Activated naive CD4-positive, alpha-beta T cell treated with anti-CD3 and anti-CD28 coated beads, Interleukin-2, amount 10 ng/mL, durations not matched to agents 7 days and 5 days (primary cell): ENCODE measurements at regions not wholly inside any gene's neighbourhood (a gene's known extent, or its start where the extent isn't known, plus 50 kb on each side); places are given as distances from the start of the nearest gene placed in this dataset.

Experiments used
- CTCF ChIA-PET: fragments of 350-600 bp; sonication (Branson Sonifier 250); formaldehyde crosslinking; loops from one replicate; lab custom pipeline; 2021; ENCODE audit warnings: antibody characterized with exemption; lab: Charles Lee
- DNase-seq: peaks from one replicate; pipeline ENCODE4 v3.0.0-alpha.2; 2020
- H3K27ac Mint-ChIP-seq: one replicate; pipeline ENCODE4 v1.8.0; 2021; ENCODE audit warnings: mild to moderate bottlenecking, moderate library complexity, mixed read lengths
- H3K27me3 Mint-ChIP-seq: one replicate; pipeline ENCODE4 v1.8.0; 2021; ENCODE audit warnings: mild to moderate bottlenecking, mixed read lengths
- H3K36me3 Mint-ChIP-seq: one replicate; pipeline ENCODE4 v1.8.0; 2021; ENCODE audit warnings: mixed read lengths
- H3K4me1 Mint-ChIP-seq: one replicate; pipeline ENCODE4 v1.8.0; 2021; ENCODE audit warnings: mixed read lengths
- H3K4me3 Mint-ChIP-seq: one replicate; pipeline ENCODE4 v1.8.0; 2021; ENCODE audit warnings: mild to moderate bottlenecking, moderate library complexity, mixed read lengths
- H3K9me3 Mint-ChIP-seq: one replicate; pipeline ENCODE4 v1.8.0; 2021; ENCODE audit warnings: mixed read lengths

DNA sequence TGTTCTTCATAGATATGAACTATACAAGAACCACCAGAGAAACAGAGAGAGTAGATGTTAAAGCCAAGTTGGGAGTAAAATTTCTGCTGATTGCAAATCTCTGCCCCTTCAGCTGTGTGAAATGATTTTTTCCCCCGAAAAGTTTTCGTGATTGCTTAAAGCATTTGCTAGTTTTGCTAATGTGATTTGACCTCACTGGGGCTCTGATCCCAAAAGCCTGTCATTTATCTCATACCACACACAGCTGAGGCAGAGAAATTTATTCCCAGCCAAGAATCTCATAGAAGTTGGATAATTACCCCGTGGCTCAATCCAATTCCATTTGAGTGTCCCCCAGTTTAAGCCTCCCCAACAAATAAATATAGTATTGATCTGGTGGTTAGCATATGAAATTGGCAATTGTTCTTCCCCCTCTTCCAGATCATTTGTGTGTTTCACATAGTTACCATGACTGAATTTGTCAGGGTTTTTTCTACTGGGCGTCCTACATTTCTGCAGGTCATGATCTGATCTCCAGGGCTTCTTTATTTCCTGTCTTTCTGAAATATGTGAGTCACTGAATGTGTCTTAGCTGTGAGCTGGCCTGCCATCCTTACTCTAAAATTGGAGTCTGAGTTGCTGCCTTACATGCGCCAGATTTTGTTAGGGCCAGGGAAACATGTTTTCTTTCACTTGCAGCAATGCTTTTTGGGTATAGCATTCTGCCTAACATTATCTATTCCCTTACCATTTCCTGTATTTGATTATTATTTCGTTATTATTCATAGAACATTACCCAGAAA, 167.5 kb upstream of the FRMPD4 start:
- Mint-ChIP-seq H3K27me3 (peaks cover 7% of the 10 kb centered on the region), H3K4me3 (no peak overlapping the region), H3K9me3 (no peaks in the 10 kb centered on the region), H3K27ac (no peak overlapping the region), H3K4me1 (no peaks in the 10 kb centered on the region), H3K36me3 (no peaks in the 10 kb centered on the region)
- CTCF ChIA-PET, result no interaction called here
- no peak for DNase-seq

GRCh38 chrX:11976663-11977062, 161.6 kb upstream of the FRMPD4 start:
- H3K36me3 Mint-ChIP-seq, result no peaks in the 10 kb centered on the region
- no peaks in the 10 kb centered on the region for H3K4me1 Mint-ChIP-seq
- peaks cover 7% of the 10 kb centered on the region for H3K27me3 Mint-ChIP-seq
- CTCF ChIA-PET, result no interaction called here
- no peak for DNase-seq
- no peaks in the 10 kb centered on the region for H3K9me3 Mint-ChIP-seq
- no peak overlapping the region for H3K27ac Mint-ChIP-seq
- H3K4me3 Mint-ChIP-seq, result no peak overlapping the region

DNA sequence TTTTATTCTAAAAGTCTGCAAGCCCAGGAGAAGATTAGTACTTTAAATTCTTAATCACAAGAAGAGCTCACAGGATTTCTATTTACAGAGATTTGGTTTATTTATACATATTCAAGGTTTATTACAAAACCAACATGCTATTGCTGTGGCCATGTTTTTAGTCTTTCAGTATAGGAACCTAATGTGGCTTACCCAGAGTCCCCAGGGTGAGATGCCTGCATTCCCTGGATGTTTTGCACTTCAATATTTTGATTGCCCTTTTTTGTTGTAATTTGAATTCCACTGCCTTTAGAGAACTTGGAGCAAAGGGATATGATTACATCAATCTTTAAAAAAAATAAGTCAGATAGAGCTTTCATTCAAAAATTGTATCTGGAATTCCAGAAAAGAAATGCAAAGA, 146.0 kb upstream of the FRMPD4 start:
- H3K9me3 Mint-ChIP-seq, result no peaks in the 10 kb centered on the region
- CTCF ChIA-PET, result no interaction called here
- no peak overlapping the region for H3K4me3 Mint-ChIP-seq
- H3K27ac Mint-ChIP-seq, result no peak overlapping the region
- no peak for DNase-seq
- H3K36me3 Mint-ChIP-seq, result no peaks in the 10 kb centered on the region
- no peaks in the 10 kb centered on the region for H3K4me1 Mint-ChIP-seq
- H3K27me3 Mint-ChIP-seq, result no peaks in the 10 kb centered on the region

- CTCF ChIA-PET, result no interaction called here
- Mint-ChIP-seq H3K36me3 (no peaks in the 10 kb centered on the region), H3K9me3 (no peaks in the 10 kb centered on the region), H3K27ac (no peak overlapping the region), H3K4me3 (no peak overlapping the region), H3K27me3 (no peaks in the 10 kb centered on the region), H3K4me1 (no peaks in the 10 kb centered on the region)
- DNase-seq, result no peak
These were observed 143.1 kb upstream of the FRMPD4 start for GRCh38 chrX:11995146-11995545.

- Mint-ChIP-seq H3K9me3 (no peaks in the 10 kb centered on the region), H3K36me3 (no peaks in the 10 kb centered on the region), H3K27ac (no peak overlapping the region), H3K4me3 (no peak overlapping the region), H3K27me3 (no peaks in the 10 kb centered on the region), H3K4me1 (no peaks in the 10 kb centered on the region)
- CTCF ChIA-PET, result no interaction called here
- no peak for DNase-seq
These were observed 141.5 kb upstream of the FRMPD4 start for GRCh38 chrX:11996810-11997209.

- Mint-ChIP-seq H3K4me1 (no peaks in the 10 kb centered on the region), H3K4me3 (no peak overlapping the region), H3K27ac (no peak overlapping the region), H3K36me3 (no peaks in the 10 kb centered on the region), H3K9me3 (no peaks in the 10 kb centered on the region), H3K27me3 (no peaks in the 10 kb centered on the region)
- DNase-seq, result no peak
- CTCF ChIA-PET, result no interaction called here
These were observed 139.3 kb upstream of the FRMPD4 start for GRCh38 chrX:11998944-11999343.

GRCh38 chrX:12002876-12003275, 135.4 kb upstream of the FRMPD4 start:
- Mint-ChIP-seq H3K9me3 (no peaks in the 10 kb centered on the region), H3K4me3 (no peak overlapping the region), H3K4me1 (no peaks in the 10 kb centered on the region), H3K36me3 (no peaks in the 10 kb centered on the region), H3K27ac (no peak overlapping the region), H3K27me3 (no peaks in the 10 kb centered on the region)
- DNase-seq, result no peak
- CTCF ChIA-PET, result no interaction called here

DNA sequence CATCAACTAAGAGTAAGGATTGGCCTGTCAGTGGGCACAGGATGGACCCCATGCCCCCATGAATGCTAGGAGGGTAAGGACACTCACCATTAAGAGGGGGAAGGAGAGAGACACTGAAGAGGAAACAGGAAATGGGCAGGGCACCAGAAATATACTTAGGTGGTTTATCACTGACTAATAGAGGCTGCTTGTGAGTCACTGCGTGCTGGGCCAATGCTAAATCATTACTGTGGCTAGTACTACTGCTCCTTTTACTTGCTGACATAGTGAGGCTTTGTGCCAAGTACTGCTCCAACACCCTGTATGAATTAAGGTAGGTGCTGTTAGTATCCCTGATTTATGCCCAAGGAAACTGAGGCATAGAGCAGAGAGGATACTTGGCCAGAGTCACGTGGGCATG, 130.4 kb upstream of the FRMPD4 start:
- H3K27me3 Mint-ChIP-seq, result no peaks in the 10 kb centered on the region
- no peaks in the 10 kb centered on the region for H3K36me3 Mint-ChIP-seq
- no peak overlapping the region for H3K4me3 Mint-ChIP-seq
- no peaks in the 10 kb centered on the region for H3K4me1 Mint-ChIP-seq
- CTCF ChIA-PET, result no interaction called here
- no peaks in the 10 kb centered on the region for H3K9me3 Mint-ChIP-seq
- no peak for DNase-seq
- H3K27ac Mint-ChIP-seq, result no peak overlapping the region

DNA sequence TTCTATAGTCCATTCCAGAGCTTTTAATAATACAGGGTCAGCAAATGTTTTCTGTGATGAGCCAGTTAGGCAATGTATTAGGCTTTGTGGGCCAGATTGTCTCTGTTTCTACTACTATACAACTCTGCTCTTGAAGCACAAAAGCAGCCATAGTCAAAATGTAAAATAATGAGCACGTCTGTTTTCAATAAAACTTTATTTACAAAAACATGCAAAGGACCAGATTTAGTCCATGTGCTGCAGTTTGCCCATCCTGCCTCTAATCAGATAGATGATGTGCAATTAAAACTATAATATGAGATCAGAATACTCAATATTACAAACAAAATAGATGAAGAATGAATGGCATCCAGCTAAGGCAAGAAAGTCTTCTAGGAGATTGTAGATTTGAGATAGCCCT, 127.8 kb upstream of the FRMPD4 start:
- H3K36me3 Mint-ChIP-seq, result no peaks in the 10 kb centered on the region
- H3K4me1 Mint-ChIP-seq, result no peaks in the 10 kb centered on the region
- CTCF ChIA-PET, result no interaction called here
- H3K27ac Mint-ChIP-seq, result no peak overlapping the region
- H3K9me3 Mint-ChIP-seq, result no peaks in the 10 kb centered on the region
- H3K27me3 Mint-ChIP-seq, result no peaks in the 10 kb centered on the region
- H3K4me3 Mint-ChIP-seq, result no peak overlapping the region
- no peak for DNase-seq

- Mint-ChIP-seq H3K4me1 (no peaks in the 10 kb centered on the region), H3K4me3 (no peak overlapping the region), H3K9me3 (no peaks in the 10 kb centered on the region), H3K27me3 (no peaks in the 10 kb centered on the region), H3K27ac (no peak overlapping the region), H3K36me3 (no peaks in the 10 kb centered on the region)
- CTCF ChIA-PET, result no interaction called here
- DNase-seq, result no peak
These were observed 127.2 kb upstream of the FRMPD4 start for GRCh38 chrX:12011075-12011474.

GRCh38 chrX:12013211-12013618, 125.1 kb upstream of the FRMPD4 start:
- CTCF ChIA-PET, result no interaction called here
- H3K9me3 Mint-ChIP-seq, result no peaks in the 10 kb centered on the region
- H3K27me3 Mint-ChIP-seq, result no peaks in the 10 kb centered on the region
- no peak overlapping the region for H3K4me3 Mint-ChIP-seq
- no peak overlapping the region for H3K27ac Mint-ChIP-seq
- H3K36me3 Mint-ChIP-seq, result no peaks in the 10 kb centered on the region
- H3K4me1 Mint-ChIP-seq, result no peaks in the 10 kb centered on the region
- no peak for DNase-seq

- Mint-ChIP-seq H3K4me1 (no peaks in the 10 kb centered on the region), H3K4me3 (no peak overlapping the region), H3K36me3 (no peaks in the 10 kb centered on the region), H3K27me3 (no peaks in the 10 kb centered on the region), H3K27ac (no peak overlapping the region), H3K9me3 (no peaks in the 10 kb centered on the region)
- CTCF ChIA-PET, result no interaction called here
- no peak for DNase-seq
These were observed 116.6 kb upstream of the FRMPD4 start for GRCh38 chrX:12021698-12022097.

GRCh38 chrX:12026481-12026880, 111.8 kb upstream of the FRMPD4 start:
- Mint-ChIP-seq H3K36me3 (no peaks in the 10 kb centered on the region), H3K4me1 (no peaks in the 10 kb centered on the region), H3K27me3 (no peaks in the 10 kb centered on the region), H3K27ac (no peak overlapping the region), H3K9me3 (no peaks in the 10 kb centered on the region), H3K4me3 (no peak overlapping the region)
- no peak for DNase-seq
- CTCF ChIA-PET, result no interaction called here

DNA sequence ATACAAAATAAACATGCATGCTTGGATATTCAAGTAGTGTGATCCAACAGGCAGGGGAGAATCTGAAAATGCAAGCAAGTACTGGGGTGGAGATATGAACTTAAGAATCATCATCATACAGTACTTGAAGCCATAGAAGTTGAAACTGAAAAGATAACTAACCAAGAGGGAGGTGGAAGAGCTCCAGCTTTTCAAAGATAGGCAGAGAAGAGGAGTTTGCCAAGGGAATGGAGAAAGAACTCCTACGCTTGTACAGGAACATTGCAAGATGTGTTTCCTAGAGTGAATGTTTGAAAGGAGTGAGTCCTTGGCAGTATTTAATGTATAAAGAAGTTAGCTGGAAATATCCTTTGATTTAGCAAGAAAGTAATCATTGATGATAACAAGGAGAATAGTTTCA, 106.2 kb upstream of the FRMPD4 start:
- no peak for DNase-seq
- Mint-ChIP-seq H3K36me3 (no peaks in the 10 kb centered on the region), H3K9me3 (no peaks in the 10 kb centered on the region), H3K4me1 (no peaks in the 10 kb centered on the region), H3K27ac (no peak overlapping the region), H3K27me3 (no peaks in the 10 kb centered on the region), H3K4me3 (no peak overlapping the region)
- CTCF ChIA-PET, result no interaction called here

- no peaks in the 10 kb centered on the region for H3K36me3 Mint-ChIP-seq
- CTCF ChIA-PET, result no interaction called here
- no peak for DNase-seq
- no peak overlapping the region for H3K27ac Mint-ChIP-seq
- H3K9me3 Mint-ChIP-seq, result no peaks in the 10 kb centered on the region
- H3K4me1 Mint-ChIP-seq, result no peaks in the 10 kb centered on the region
- H3K27me3 Mint-ChIP-seq, result no peaks in the 10 kb centered on the region
- H3K4me3 Mint-ChIP-seq, result no peak overlapping the region
These were observed 103.5 kb upstream of the FRMPD4 start for GRCh38 chrX:12034741-12035140.

- Mint-ChIP-seq H3K4me3 (no peak overlapping the region), H3K9me3 (no peaks in the 10 kb centered on the region), H3K27ac (no peak overlapping the region), H3K4me1 (no peaks in the 10 kb centered on the region), H3K36me3 (no peaks in the 10 kb centered on the region), H3K27me3 (no peaks in the 10 kb centered on the region)
- CTCF ChIA-PET, result no interaction called here
- no peak for DNase-seq
These were observed 95.7 kb upstream of the FRMPD4 start for GRCh38 chrX:12042615-12043014.
